H9 (cell line): ENCODE measurements at regions not wholly inside any gene's neighbourhood (a gene's known extent, or its start where the extent isn't known, plus 50 kb on each side); places are given as distances from the start of the nearest gene placed in this dataset.

ENCODE experiments used
- DNase-seq: peaks from one replicate; pipeline ENCODE4 v3.0.0-alpha.2; 2017
- H2AFZ ChIP-seq: one replicate; pipeline ENCODE4 v1.6.1; 2013; ENCODE audit warnings: mild to moderate bottlenecking, low read length, control low read depth, moderate library complexity
- H2AK5ac ChIP-seq: 2 replicates; pipeline ENCODE4 v1.6.1; 2013; ENCODE audit warnings: low read length, control low read depth, mixed read lengths; ENCODE audit not compliant: insufficient read length
- H2BK120ac ChIP-seq: one replicate; pipeline ENCODE4 v1.6.1; 2013; ENCODE audit warnings: low read depth, mild to moderate bottlenecking, low read length, control low read depth, inconsistent platforms; ENCODE audit not compliant: poor library complexity, severe bottlenecking
- H2BK12ac ChIP-seq: 2 replicates; pipeline ENCODE4 v1.6.1; 2013; ENCODE audit warnings: low read length, control low read depth, mixed read lengths, low read depth; ENCODE audit not compliant: insufficient read length
- H2BK15ac ChIP-seq: 2 replicates; pipeline ENCODE4 v1.6.1; 2013; ENCODE audit warnings: low read depth, low read length, control low read depth
- H2BK20ac ChIP-seq: one replicate; pipeline ENCODE4 v1.6.1; 2013; ENCODE audit warnings: low read depth, mild to moderate bottlenecking, low read length, control low read depth, inconsistent platforms; ENCODE audit not compliant: poor library complexity, severe bottlenecking
- H2BK5ac ChIP-seq: 2 replicates; pipeline ENCODE4 v1.6.1; 2013; ENCODE audit warnings: low read length, control low read depth, mixed read lengths; ENCODE audit not compliant: insufficient read length
- H3K14ac ChIP-seq: 2 replicates; pipeline ENCODE4 v1.6.1; 2013; ENCODE audit warnings: low read length, control low read depth; ENCODE audit not compliant: insufficient read depth
- H3K18ac ChIP-seq: 2 replicates; pipeline ENCODE4 v1.6.1; 2013; ENCODE audit warnings: low read depth, mild to moderate bottlenecking, mixed read lengths, low read length, control low read depth; ENCODE audit not compliant: insufficient read length
- H3K23ac ChIP-seq: 2 replicates; pipeline ENCODE4 v1.6.1; 2013; ENCODE audit warnings: low read length, control low read depth, mixed read lengths, low read depth; ENCODE audit not compliant: insufficient read length
- H3K23me2 ChIP-seq: 2 replicates; pipeline ENCODE4 v1.6.1; 2013; ENCODE audit warnings: low read depth, mild to moderate bottlenecking, mixed read lengths, low read length, control low read depth; ENCODE audit not compliant: insufficient read length, poor library complexity, severe bottlenecking
- H3K27ac ChIP-seq: 2 replicates; pipeline ENCODE4 v1.5.1; 2013; ENCODE audit warnings: low read length, control low read depth, mixed read lengths, low read depth; ENCODE audit not compliant: insufficient read length
- H3K27me3 ChIP-seq: 2 replicates; pipeline ENCODE4 v1.6.1; 2013; ENCODE audit warnings: low read length, control low read depth, inconsistent platforms; ENCODE audit not compliant: insufficient read depth
- H3K4ac ChIP-seq: 2 replicates; pipeline ENCODE4 v1.6.1; 2013; ENCODE audit warnings: low read depth, mild to moderate bottlenecking, control low read depth, inconsistent platforms, low read length, moderate library complexity
- H3K4me1 ChIP-seq: 2 replicates; pipeline ENCODE4 v1.6.1; 2013; ENCODE audit warnings: low read length, control low read depth, inconsistent platforms; ENCODE audit not compliant: insufficient read depth
- H3K4me2 ChIP-seq: 2 replicates; pipeline ENCODE4 v1.6.1; 2013; ENCODE audit warnings: low read length, control low read depth, mixed read lengths; ENCODE audit not compliant: insufficient read length, insufficient read depth
- H3K56ac ChIP-seq: 2 replicates; pipeline ENCODE4 v1.6.1; 2013; ENCODE audit warnings: low read depth, mild to moderate bottlenecking, mixed read lengths, low read length, control low read depth; ENCODE audit not compliant: insufficient read length
- H3K79me1 ChIP-seq: 2 replicates; pipeline ENCODE4 v1.6.1; 2013; ENCODE audit warnings: low read depth, mild to moderate bottlenecking, moderate library complexity, low read length, control low read depth, inconsistent platforms; ENCODE audit not compliant: insufficient read depth, poor library complexity, severe bottlenecking
- H3K79me2 ChIP-seq: 2 replicates; pipeline ENCODE4 v1.6.1; 2013; ENCODE audit warnings: low read length, control low read depth, inconsistent platforms; ENCODE audit not compliant: insufficient read depth
- H3K9ac ChIP-seq: 2 replicates; pipeline ENCODE4 v1.6.1; 2013; ENCODE audit warnings: low read length, control low read depth, mixed read lengths; ENCODE audit not compliant: insufficient read length; ENCODE audit errors: extremely low read depth
- H3K9me3 ChIP-seq: one replicate; pipeline ENCODE4 v1.6.1; 2013; ENCODE audit warnings: low read depth, low read length, inconsistent platforms; ENCODE audit not compliant: control insufficient read depth
- H3T11ph ChIP-seq: one replicate; pipeline ENCODE4 v1.6.1; 2013; ENCODE audit warnings: mild to moderate bottlenecking, low read length, control low read depth, inconsistent platforms
- H4K20me1 ChIP-seq: one replicate; pipeline ENCODE4 v1.6.1; 2013; ENCODE audit not compliant: control insufficient read depth, insufficient read length, insufficient read depth
- H4K5ac ChIP-seq: 2 replicates; pipeline ENCODE4 v1.6.1; 2013; ENCODE audit warnings: low read depth, mild to moderate bottlenecking, mixed read lengths, low read length, control low read depth; ENCODE audit not compliant: insufficient read length
- H4K8ac ChIP-seq: replicated peaks from 2 replicates; pipeline ENCODE4 v1.6.1; 2013; ENCODE audit warnings: low read length, control low read depth, mixed read lengths, low read depth; ENCODE audit not compliant: insufficient read length
- H4K91ac ChIP-seq: 2 replicates; pipeline ENCODE4 v1.6.1; 2013; ENCODE audit warnings: low read depth, mild to moderate bottlenecking, moderate library complexity, mixed read lengths, low read length, control low read depth; ENCODE audit not compliant: insufficient read length
- H3K27ac Mint-ChIP-seq, 3 experiments: 2 replicates in 2 of 3; 3 replicates in 1 of 3; pipeline ENCODE4 v1.8.0; 2020 to 2021; ENCODE audit warnings: mixed read lengths in 3 of 3, mild to moderate bottlenecking in 1 of 3, moderate library complexity in 1 of 3
- H3K27me3 Mint-ChIP-seq: 2 replicates; pipeline ENCODE4 v1.8.0; 2021; ENCODE audit warnings: low read depth, mild to moderate bottlenecking, moderate library complexity, mixed read lengths
- H3K36me3 Mint-ChIP-seq, 3 experiments: 2 replicates in 2 of 3; 3 replicates in 1 of 3; pipeline ENCODE4 v1.8.0; 2020 to 2021; ENCODE audit warnings: low read depth in 3 of 3, mixed read lengths in 3 of 3; ENCODE audit not compliant: insufficient read depth in 1 of 3
- H3K4me1 Mint-ChIP-seq, 2 experiments: 2 replicates each; pipeline ENCODE4 v1.8.0; 2020; ENCODE audit warnings: mixed read lengths in 2 of 2
- H3K4me3 Mint-ChIP-seq, 2 experiments: 2 replicates in 1 of 2; 3 replicates in 1 of 2; pipeline ENCODE4 v1.8.0; 2020 to 2021; ENCODE audit warnings: mild to moderate bottlenecking in 2 of 2, mixed read lengths in 2 of 2, moderate library complexity in 1 of 2
- H3K9me3 Mint-ChIP-seq, 2 experiments: 2 replicates in 1 of 2; 3 replicates in 1 of 2; pipeline ENCODE4 v1.8.0; 2020; ENCODE audit warnings: mild to moderate bottlenecking in 2 of 2, mixed read lengths in 2 of 2, moderate library complexity in 1 of 2
- WGBS: extraction: QIAGEN DNeasy Blood & Tissue Kit; methylation state at CpG from one replicate; pipeline ENCODE4 v1.1.7; 2013; ENCODE audit warnings: missing lambda C conversion rate, low lambda C conversion rate, mixed read lengths; ENCODE audit not compliant: insufficient read length; ENCODE audit errors: extremely low coverage; 5-methylcytosine and 5-hydroxymethylcytosine counted together
- TF ChIP-seq, protein P1 (sequence below): fragments of 200-600 bp; sonication (generic); conservative IDR thresholded peaks from 3 replicates; pipeline ENCODE4 v1.8.0; 2021; ENCODE audit warnings: antibody characterized with exemption, mild to moderate bottlenecking

GRCh38 chr1:198977909-198978308 lies 339.1 kb downstream of the PTPRC start:
- Mint-ChIP-seq H3K36me3 (no peaks in the 10 kb centered on the region), H3K4me3 (no peak overlapping the region), H3K4me1 (0 out of 4 replicates have a peak, but pooled peaks cover 0 to 5% of the 10 kb centered on the region in 2 experiments), H3K27ac (no peak overlapping the region), H3K27me3 (no peaks in the 10 kb centered on the region), H3K9me3 (no peaks in the 10 kb centered on the region)
- WGBS = no CpG with 5 or more reads among the region's 1 CpG
- Histone ChIP-seq H3K14ac (no peak overlapping the region), H4K91ac (no peak overlapping the region), H3K18ac (no peak overlapping the region), H2BK20ac (no peak overlapping the region), H3K23me2 (no peaks in the 10 kb centered on the region), H2BK12ac (no peak overlapping the region), H3K9ac (no peak overlapping the region), H3K27ac (no peak overlapping the region), H3K79me2 (no peaks in the 10 kb centered on the region), H3K9me3 (no peaks in the 10 kb centered on the region), H2AFZ (no peak overlapping the region), H3T11ph (no peak overlapping the region), H3K4ac (no peak overlapping the region), H3K27me3 (no peaks in the 10 kb centered on the region), H2BK5ac (no peak overlapping the region), H2BK15ac (no peak overlapping the region), H2AK5ac (no peak overlapping the region), H4K8ac (no peak overlapping the region), H3K4me1 (peaks cover 3% of the 10 kb centered on the region), H3K79me1 (no peaks in the 10 kb centered on the region), H3K56ac (no peak overlapping the region), H3K23ac (no peak overlapping the region), H3K4me2 (no peak overlapping the region), H4K20me1 (no peaks in the 10 kb centered on the region), H4K5ac (no peak overlapping the region), H2BK120ac (no peak overlapping the region)
- TF ChIP-seq, protein P1, sequence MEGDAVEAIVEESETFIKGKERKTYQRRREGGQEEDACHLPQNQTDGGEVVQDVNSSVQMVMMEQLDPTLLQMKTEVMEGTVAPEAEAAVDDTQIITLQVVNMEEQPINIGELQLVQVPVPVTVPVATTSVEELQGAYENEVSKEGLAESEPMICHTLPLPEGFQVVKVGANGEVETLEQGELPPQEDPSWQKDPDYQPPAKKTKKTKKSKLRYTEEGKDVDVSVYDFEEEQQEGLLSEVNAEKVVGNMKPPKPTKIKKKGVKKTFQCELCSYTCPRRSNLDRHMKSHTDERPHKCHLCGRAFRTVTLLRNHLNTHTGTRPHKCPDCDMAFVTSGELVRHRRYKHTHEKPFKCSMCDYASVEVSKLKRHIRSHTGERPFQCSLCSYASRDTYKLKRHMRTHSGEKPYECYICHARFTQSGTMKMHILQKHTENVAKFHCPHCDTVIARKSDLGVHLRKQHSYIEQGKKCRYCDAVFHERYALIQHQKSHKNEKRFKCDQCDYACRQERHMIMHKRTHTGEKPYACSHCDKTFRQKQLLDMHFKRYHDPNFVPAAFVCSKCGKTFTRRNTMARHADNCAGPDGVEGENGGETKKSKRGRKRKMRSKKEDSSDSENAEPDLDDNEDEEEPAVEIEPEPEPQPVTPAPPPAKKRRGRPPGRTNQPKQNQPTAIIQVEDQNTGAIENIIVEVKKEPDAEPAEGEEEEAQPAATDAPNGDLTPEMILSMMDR = no peak
- DNase-seq = no peak
